Neural cell (in vitro differentiated cells): ENCODE measurements at regions not wholly inside any gene's neighbourhood (a gene's known extent, or its start where the extent isn't known, plus 50 kb on each side); places are given as distances from the start of the nearest gene placed in this dataset.

ENCODE experiments used
- H2AFZ ChIP-seq: fragments of 200-600, 300-800 bp; sonication (generic), shearing (Covaris generic); 2 replicates; pipeline ENCODE4 v1.6.0; 2014; ENCODE audit warnings: low read depth, mild to moderate bottlenecking, antibody characterized with exemption, low read length, moderate library complexity
- H3F3A ChIP-seq: fragments of 200-600 bp; shearing (Covaris generic); 2 replicates; pipeline ENCODE4 v1.6.1; 2016; ENCODE audit warnings: mild to moderate bottlenecking, moderate library complexity, mixed read lengths, antibody characterized with exemption, low read length; ENCODE audit not compliant: insufficient read depth, poor library complexity, severe bottlenecking
- H3K27ac ChIP-seq: fragments of 200-600, 300-800 bp; sonication (generic), shearing (Covaris generic); 2 replicates; pipeline ENCODE4 v1.5.1; 2014; ENCODE audit warnings: mild to moderate bottlenecking, low read length, moderate library complexity
- H3K27me3 ChIP-seq: fragments of 300-800, 200-600 bp; sonication (generic), shearing (Covaris generic); 2 replicates; pipeline ENCODE4 v1.6.0; 2014; ENCODE audit warnings: mild to moderate bottlenecking, low read depth, low read length, moderate library complexity; ENCODE audit not compliant: insufficient read depth
- H3K36me3 ChIP-seq: fragments of 300-800, 200-600 bp; sonication (generic), shearing (Covaris generic); 2 replicates; pipeline ENCODE4 v1.5.1; 2014; ENCODE audit warnings: mild to moderate bottlenecking, antibody characterized with exemption, low read length, moderate library complexity; ENCODE audit not compliant: insufficient read depth
- H3K4me2 ChIP-seq: fragments of 300-800, 200-600 bp; sonication (generic), shearing (Covaris generic); 2 replicates; pipeline ENCODE4 v1.6.0; 2014; ENCODE audit warnings: mild to moderate bottlenecking, low read length
- H3K4me3 ChIP-seq: fragments of 300-800, 200-600 bp; sonication (generic), shearing (Covaris generic); 2 replicates; pipeline ENCODE4 v1.5.1; 2014; ENCODE audit warnings: mild to moderate bottlenecking, low read length, moderate library complexity
- H3K79me2 ChIP-seq: fragments of 200-600 bp; shearing (Covaris generic); replicated peaks from 2 replicates; pipeline ENCODE4 v1.6.0; 2014; ENCODE audit warnings: mild to moderate bottlenecking, low read length, moderate library complexity; ENCODE audit not compliant: insufficient read depth
- H3K9ac ChIP-seq: fragments of 300-800, 200-600 bp; sonication (generic), shearing (Covaris generic); 2 replicates; pipeline ENCODE4 v1.6.1; 2016; ENCODE audit warnings: mild to moderate bottlenecking, low read length, mixed read lengths
- H3K9me2 ChIP-seq: fragments of 200-600 bp; shearing (Covaris generic); 2 replicates; pipeline ENCODE4 v1.6.1; 2016; ENCODE audit warnings: mild to moderate bottlenecking, low read length, mixed read lengths; ENCODE audit not compliant: insufficient read depth
- H3K9me3 ChIP-seq: fragments of 200-600, 300-800 bp; sonication (generic), shearing (Covaris generic); 2 replicates; pipeline ENCODE4 v1.6.1; 2016; ENCODE audit warnings: mild to moderate bottlenecking, mixed run types, low read length, moderate library complexity, mixed read lengths
- H4K20me1 ChIP-seq: fragments of 200-600 bp; shearing (Covaris generic); 2 replicates; pipeline ENCODE4 v1.6.1; 2016; ENCODE audit warnings: mild to moderate bottlenecking, mixed run types; ENCODE audit not compliant: insufficient read depth
- CTCF ChIP-seq: fragments of 450-650 bp; IDR thresholded peaks from 2 replicates; pipeline ENCODE4 v1.5.1; 2014; ENCODE audit warnings: antibody characterized with exemption, mild to moderate bottlenecking, moderate library complexity; ENCODE audit not compliant: poor library complexity, severe bottlenecking
- EP300 ChIP-seq: fragments of 450-650 bp; conservative IDR thresholded peaks from 2 replicates; pipeline ENCODE4 v1.6.1; 2014; ENCODE audit warnings: antibody characterized with exemption, mild to moderate bottlenecking, moderate library complexity; ENCODE audit not compliant: poor library complexity, severe bottlenecking
- EZH2 ChIP-seq: fragments of 200-600, 300-800 bp; shearing (Covaris generic), sonication (generic); IDR thresholded peaks from 2 replicates; pipeline ENCODE4 v1.6.1; 2014; ENCODE audit warnings: antibody characterized with exemption, low read length, borderline replicate concordance, mild to moderate bottlenecking; ENCODE audit not compliant: insufficient read depth, poor library complexity, severe bottlenecking
- MXI1 ChIP-seq: fragments of 450-650 bp; conservative IDR thresholded peaks from 2 replicates; pipeline ENCODE4 v1.6.1; 2014; ENCODE audit warnings: antibody characterized with exemption, mild to moderate bottlenecking; ENCODE audit not compliant: poor library complexity, severe bottlenecking
- POLR2AphosphoS5 ChIP-seq: IDR thresholded peaks from 2 replicates; pipeline ENCODE4 v1.6.1; 2012
- RAD21 ChIP-seq: fragments of 450-650 bp; conservative IDR thresholded peaks from 2 replicates; pipeline ENCODE4 v1.6.1; 2014; ENCODE audit warnings: antibody characterized with exemption, mild to moderate bottlenecking, moderate library complexity
- SMC3 ChIP-seq: fragments of 450-650 bp; conservative IDR thresholded peaks from 2 replicates; pipeline ENCODE4 v1.6.1; 2014; ENCODE audit warnings: antibody characterized with exemption, mild to moderate bottlenecking, moderate library complexity; ENCODE audit not compliant: poor library complexity
- TAF1 ChIP-seq: IDR thresholded peaks from 2 replicates; pipeline ENCODE4 v1.6.1; 2012; ENCODE audit warnings: low read depth
- TF ChIP-seq, protein P1 (sequence below): IDR thresholded peaks from 2 replicates; pipeline ENCODE4 v1.6.1; 2012; ENCODE audit warnings: borderline replicate concordance

DNA sequence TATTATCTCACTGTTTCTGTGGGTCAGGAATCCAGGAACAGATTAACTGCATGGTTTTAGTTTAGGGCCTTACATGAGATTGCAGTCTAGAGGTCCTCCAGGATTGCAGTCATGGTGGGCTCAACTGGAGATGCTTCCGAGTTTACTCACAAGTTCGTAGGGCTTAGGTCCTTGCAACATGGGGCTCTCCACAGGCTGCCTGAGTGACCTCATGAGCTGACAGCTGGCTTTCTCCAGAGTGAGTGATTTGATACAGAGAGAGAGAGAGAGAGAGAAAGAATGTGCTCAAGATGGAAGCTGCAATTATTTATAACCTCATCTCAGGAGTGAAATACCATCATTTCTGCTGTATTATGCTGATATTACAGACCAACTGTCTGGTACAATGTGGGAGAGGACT is 168.9 kb downstream of the GPAT3 start:
- Histone ChIP-seq H3K4me2 (no peak overlapping the region), H2AFZ (no peak overlapping the region), H3K79me2 (no peaks in the 10 kb centered on the region), H3F3A (no peaks in the 10 kb centered on the region), H3K4me3 (no peak overlapping the region), H3K9me2 (no peaks in the 10 kb centered on the region), H3K27me3 (no peaks in the 10 kb centered on the region), H4K20me1 (no peaks in the 10 kb centered on the region), H3K9ac (no peak overlapping the region), H3K9me3 (peaks cover 5% of the 10 kb centered on the region), H3K27ac (no peak overlapping the region), H3K36me3 (no peaks in the 10 kb centered on the region)
- TF ChIP-seq, protein P1, sequence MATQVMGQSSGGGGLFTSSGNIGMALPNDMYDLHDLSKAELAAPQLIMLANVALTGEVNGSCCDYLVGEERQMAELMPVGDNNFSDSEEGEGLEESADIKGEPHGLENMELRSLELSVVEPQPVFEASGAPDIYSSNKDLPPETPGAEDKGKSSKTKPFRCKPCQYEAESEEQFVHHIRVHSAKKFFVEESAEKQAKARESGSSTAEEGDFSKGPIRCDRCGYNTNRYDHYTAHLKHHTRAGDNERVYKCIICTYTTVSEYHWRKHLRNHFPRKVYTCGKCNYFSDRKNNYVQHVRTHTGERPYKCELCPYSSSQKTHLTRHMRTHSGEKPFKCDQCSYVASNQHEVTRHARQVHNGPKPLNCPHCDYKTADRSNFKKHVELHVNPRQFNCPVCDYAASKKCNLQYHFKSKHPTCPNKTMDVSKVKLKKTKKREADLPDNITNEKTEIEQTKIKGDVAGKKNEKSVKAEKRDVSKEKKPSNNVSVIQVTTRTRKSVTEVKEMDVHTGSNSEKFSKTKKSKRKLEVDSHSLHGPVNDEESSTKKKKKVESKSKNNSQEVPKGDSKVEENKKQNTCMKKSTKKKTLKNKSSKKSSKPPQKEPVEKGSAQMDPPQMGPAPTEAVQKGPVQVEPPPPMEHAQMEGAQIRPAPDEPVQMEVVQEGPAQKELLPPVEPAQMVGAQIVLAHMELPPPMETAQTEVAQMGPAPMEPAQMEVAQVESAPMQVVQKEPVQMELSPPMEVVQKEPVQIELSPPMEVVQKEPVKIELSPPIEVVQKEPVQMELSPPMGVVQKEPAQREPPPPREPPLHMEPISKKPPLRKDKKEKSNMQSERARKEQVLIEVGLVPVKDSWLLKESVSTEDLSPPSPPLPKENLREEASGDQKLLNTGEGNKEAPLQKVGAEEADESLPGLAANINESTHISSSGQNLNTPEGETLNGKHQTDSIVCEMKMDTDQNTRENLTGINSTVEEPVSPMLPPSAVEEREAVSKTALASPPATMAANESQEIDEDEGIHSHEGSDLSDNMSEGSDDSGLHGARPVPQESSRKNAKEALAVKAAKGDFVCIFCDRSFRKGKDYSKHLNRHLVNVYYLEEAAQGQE = no peak
- TF ChIP-seq SMC3 (no peak), MXI1 (no peak)

DNA sequence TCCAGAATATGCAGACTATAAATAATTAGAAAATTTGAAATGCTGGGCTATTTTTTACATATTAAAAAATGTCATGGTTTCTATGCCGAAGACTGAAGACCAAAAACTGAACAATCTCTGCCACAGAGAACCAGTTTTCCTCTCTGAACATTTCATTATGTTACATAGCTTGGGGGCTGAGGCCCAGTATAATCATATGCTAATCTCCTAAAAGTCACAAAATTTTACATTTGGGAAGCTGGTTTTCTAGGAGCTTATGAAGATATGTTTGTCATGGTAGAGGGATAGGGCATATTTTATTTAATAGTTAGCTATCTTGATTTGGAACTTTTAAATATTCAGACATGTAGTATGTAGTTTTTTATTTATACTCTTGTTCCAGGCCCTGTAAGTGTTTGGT is 167.8 kb downstream of the GPAT3 start:
- Histone ChIP-seq H2AFZ (no peak overlapping the region), H3K4me3 (no peak overlapping the region), H4K20me1 (no peaks in the 10 kb centered on the region), H3K27me3 (no peaks in the 10 kb centered on the region), H3K4me2 (no peak overlapping the region), H3K36me3 (no peaks in the 10 kb centered on the region), H3K9ac (no peak overlapping the region), H3K9me2 (no peaks in the 10 kb centered on the region), H3K79me2 (no peaks in the 10 kb centered on the region), H3K9me3 (peaks cover 5% of the 10 kb centered on the region), H3F3A (no peaks in the 10 kb centered on the region), H3K27ac (no peak overlapping the region)
- TF ChIP-seq EZH2 = no peak
- no peak for TF ChIP-seq POLR2AphosphoS5
- TF ChIP-seq, protein P1 = no peak
- no peak for TF ChIP-seq RAD21
- TF ChIP-seq SMC3 = no peak
- TF ChIP-seq MXI1 = no peak
- no peak for TF ChIP-seq EP300
- TF ChIP-seq TAF1 = no peak
- no peak for TF ChIP-seq CTCF
